Forelimb muscle (tissue), 1 donor: ENCODE measurements at regions not wholly inside any gene's neighbourhood (a gene's known extent, or its start where the extent isn't known, plus 50 kb on each side); places are given as distances from the start of the nearest gene placed in this dataset.

Experiments
- DNase-seq: peaks from one replicate; pipeline ENCODE4 v3.0.0-alpha.2; 2013; ENCODE audit warnings: low read depth

DNA sequence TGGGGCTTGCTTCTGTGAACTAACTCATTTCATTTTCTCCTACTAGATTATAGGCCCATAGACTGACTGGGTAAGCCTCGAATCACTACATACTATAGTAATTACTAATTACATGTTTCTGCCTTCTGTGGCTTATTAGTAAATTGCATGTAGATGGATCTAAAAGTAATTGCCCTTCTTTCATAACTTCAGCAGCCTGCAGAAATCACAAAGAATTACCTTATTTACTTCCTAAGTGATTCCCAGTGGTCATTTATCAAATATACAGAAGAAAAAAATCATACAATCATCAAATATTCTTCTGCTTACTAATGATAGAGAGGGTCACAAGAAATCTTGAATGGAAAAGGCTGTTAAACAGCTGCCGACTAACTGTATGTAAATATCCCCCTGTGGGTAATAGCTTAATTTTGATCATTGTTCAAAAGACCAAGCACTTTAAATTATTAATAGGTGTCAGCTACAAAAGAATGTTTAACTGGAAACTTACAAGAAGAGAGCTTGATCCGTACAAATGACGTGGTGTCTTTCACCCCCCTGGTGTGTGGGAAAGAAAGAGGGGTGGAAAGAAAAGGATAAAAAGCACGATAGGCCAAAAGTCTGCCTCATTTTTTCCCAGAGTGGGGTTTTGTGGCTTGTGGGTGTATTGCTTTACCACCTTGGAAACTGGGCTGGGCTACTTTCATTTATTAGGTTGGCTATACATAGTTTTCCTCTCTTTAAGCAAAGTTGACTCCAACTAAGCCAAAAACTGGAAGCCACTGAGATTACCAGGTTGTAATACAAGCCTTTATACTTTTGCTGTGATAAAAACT lies 361.8 kb upstream of the ZMIZ1 start:
- DNase-seq: no peak

- no peak for DNase-seq
Measured at GRCh38 chr10:78707745-78708144, 361.0 kb upstream of the ZMIZ1 start.

DNA sequence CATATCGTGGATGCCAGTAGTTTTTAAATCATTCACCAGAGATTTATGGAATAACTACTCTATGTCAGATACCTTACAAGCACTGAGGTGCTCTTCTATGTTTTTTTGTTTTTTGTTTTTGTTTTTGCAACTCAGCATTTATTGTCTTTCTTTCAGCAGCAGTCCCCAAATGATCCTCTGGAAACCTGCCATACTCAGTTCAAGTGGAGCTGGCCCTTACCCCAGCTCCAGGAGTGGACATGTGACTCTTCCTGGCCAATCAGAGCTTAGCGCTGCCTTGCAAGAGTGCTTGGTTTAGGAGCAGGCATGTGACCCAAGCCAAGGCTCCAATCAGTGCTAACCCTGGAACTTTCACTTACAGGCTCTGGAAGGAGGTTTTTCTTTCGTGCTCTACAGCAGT lies 356.6 kb upstream of the ZMIZ1 start:
- no peak for DNase-seq

DNA sequence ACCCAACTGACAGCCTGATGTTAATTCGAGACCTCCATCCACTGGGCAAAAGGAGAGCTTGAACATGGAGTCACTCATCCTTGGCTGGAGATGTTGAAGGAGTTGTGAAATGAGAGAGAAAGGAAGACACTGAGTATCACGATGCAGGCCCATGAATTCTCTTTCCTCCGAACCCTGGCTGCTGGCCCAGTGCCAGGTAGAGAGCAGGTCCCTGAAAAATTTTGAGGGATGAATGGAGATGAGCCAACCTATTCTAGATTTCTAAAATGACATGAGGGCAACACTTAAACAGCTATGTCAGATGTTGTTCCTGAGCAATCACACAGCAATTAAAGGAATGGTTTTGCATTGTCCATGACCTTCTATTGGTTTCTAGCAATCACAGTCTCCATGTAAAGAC lies 355.1 kb upstream of the ZMIZ1 start:
- no peak for DNase-seq

DNA sequence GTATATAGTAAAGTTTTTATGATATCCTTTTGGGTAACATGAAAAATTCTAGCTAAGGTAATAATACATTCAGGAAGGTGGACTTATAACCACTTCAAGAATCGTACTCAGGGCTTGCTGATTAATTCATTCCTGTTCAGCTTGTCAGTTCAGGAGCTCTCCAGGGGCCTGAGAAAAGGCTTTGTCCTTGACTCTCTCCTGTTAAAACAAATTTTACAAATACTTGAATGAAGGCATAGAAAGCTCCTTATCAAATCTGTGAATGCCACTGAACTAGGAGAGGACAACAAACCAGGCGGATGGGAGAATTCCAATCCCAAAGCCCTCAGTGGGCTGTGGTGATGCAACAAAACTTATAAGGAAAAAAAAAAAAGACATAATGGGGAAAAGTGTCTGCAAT lies 354.5 kb upstream of the ZMIZ1 start:
- DNase-seq: no peak

DNA sequence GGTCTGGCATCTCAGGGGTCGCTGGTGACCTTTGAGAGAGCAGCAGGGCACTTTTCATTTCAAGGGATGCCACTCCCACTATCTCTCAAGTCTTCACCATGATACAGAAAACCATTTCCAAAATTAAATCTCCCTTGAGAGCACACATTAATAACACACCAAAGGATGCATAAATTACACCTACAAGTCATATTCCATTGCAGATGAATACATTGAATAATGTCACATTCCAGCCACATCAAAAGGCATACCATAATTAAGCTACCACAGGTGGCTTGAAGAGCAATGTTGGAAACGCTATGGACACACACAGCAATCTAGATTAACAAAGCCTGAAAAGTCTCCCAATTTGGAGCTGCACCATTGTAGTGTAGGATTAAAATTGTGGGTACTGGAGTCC lies 353.3 kb upstream of the ZMIZ1 start:
- DNase-seq: no peak

GRCh38 chr10:78716043-78716660 lies 352.6 kb upstream of the ZMIZ1 start:
- no peak for DNase-seq

GRCh38 chr10:78717200-78717599 lies 351.6 kb upstream of the ZMIZ1 start:
- DNase-seq: no peak

DNA sequence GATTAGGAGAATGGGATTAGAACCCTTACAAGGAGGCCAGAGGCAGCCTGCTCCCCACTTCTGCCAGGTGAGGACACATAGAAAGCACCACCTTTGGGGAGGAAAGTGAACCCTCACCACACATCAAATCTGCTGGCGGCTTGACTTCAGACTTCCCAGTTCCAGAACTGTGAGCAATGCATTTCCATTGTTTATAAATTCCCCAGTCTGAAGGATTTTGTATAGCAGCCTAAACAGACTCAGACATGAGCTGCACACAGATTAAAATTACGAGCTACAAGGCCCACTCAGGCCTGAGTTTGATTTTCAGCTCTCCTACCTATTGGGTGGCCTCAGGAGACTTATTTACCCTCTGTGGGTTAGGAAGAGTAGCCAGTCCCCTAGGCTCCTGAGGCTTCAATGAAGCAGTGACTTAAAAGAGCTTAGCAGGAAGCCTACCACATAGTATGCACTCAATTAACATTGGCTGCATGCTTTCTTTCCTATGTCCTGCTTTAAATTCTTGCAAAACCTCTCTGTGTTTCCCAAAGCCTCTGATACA lies 350.7 kb upstream of the ZMIZ1 start:
- no peak for DNase-seq

GRCh38 chr10:78719276-78719675 lies 349.5 kb upstream of the ZMIZ1 start:
- DNase-seq: no peak

DNA sequence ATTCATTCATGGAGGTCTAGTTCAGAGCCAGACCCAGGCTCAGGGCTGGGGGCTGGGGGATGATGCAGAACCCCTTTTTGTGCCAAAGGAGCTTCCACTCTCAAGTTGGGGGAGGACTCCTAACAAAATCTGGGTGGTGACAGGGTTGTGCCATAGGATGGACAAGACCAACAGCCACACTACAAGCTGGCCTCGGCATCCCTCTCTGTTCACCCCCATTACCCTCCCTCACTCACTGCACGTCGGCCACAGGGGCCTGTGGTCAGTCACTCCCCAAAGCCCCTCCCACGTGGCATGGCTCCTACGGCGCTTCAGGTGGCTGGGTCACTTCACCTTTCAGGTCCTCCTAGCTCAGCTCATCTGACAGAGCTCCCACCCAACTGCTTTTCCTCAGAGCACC lies 348.7 kb upstream of the ZMIZ1 start:
- no peak for DNase-seq

DNA sequence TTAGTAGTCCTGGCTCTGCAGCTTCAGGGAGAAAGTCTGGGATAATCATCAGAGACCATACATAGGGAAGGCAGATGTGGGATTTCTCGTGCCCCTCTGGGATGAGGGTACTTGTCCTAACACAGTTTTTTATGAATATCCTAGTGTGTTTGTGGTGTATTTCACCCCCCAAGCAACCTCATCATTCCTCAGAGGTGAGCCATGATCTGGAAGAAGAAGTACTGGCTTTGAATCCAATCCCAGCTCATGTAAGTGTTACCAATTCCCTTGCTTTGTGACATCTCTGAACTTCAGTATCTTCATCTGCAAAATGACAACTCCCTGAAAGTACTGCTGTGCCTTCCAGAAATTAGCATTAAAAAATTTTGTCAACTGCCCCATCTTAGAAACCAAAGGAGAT lies 347.5 kb upstream of the ZMIZ1 start:
- no peak for DNase-seq

DNA sequence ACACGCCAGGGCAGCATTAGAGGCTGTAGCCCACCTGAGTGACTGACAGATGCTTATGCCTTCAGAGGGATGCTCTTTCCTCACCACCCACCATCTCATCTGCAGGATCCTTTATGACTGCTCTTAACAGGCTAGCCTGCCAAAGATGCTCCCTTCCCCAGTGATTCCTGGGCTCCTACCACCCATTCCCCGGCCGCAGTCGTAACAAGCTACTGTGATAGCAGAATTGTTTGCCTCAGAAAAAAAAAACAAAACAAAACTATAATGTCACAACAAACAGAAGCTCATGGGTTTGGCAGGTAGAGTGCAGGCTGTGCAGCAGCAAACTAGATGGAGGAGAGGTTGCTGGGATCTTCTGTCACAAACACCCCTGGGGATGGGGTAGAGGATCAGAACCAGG lies 343.9 kb upstream of the ZMIZ1 start:
- no peak for DNase-seq

GRCh38 chr10:78726171-78726570 lies 342.6 kb upstream of the ZMIZ1 start:
- DNase-seq: no peak

- no peak for DNase-seq
Measured at GRCh38 chr10:78727251-78727650, 341.5 kb upstream of the ZMIZ1 start.

GRCh38 chr10:78727728-78728127 lies 341.0 kb upstream of the ZMIZ1 start:
- DNase-seq: no peak

DNA sequence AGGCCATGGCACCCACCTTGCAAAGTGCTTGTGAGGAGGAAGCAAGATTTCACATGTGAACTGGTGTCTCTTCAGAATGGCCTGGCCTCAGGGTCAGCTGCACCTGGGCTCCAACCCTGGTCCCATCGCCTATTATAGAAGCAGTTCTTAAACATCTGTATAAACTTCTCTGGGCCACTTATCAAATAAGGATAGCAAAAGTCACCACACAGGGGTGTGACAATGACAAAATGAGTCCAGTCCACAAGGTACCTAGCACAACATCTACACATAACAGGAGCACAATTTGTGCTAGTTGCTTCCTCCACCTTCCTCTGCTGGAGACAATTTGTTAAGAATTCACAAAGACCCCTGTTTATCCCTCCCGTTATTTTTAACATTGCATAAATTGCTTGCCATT lies 340.6 kb upstream of the ZMIZ1 start:
- no peak for DNase-seq

DNA sequence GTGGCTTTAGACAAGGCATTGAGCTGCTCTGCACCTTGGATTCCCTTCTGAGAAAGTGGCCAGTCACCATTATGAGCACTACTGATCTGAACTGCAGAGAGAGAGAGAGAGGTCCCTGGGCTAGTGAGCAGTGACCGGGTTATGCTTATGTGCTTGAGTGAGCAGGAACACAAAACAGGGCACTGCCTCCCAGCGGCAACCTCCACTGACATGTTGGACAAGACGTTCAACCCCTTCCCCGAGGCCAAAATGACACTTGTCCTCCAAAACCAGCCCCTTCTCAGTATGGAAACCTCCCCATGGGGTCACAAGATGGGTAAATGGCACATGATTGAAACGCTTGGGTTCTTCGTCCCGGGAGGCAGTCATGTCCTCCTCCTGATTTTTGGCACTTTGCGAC lies 339.4 kb upstream of the ZMIZ1 start:
- no peak for DNase-seq

DNA sequence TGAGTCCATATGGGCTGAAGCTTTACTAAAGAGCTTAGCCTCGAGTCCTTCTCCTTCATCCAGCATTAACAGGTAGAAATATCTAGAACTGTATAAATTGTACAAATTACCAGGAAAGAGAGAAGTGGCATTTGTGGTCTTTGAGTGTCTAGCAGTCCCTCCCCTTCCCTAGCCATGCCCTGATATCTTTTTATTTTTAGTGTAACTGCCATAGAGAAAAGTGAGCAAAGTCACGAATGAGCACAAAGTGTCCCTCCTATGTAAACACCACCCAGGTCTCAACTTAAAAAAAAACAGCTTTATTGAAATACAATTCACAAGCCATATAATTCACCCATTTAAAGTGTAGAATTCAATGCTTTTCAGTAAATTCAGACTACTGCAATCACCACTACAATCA lies 339.0 kb upstream of the ZMIZ1 start:
- no peak for DNase-seq

- no peak for DNase-seq
Measured at GRCh38 chr10:78730754-78731153, 338.0 kb upstream of the ZMIZ1 start.

DNA sequence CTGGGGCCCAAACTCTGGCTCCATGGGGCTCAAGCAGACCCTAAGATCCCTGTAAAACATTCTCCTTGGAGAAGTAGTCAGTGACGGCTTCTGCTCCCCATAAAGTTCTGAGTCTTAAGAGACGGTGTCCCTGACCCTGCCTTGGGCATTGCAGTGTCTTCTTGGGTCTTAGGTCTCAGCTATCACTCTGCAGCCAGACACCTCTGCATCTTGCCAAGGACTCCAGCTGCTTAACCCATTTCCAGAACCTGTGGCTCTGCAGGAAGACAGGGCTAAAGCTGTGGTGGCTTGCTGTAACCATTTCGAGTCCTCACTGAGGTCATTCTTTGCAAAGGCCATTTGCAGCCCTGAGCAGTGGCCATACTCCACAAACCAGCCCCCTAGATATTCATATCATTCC lies 337.1 kb upstream of the ZMIZ1 start:
- no peak for DNase-seq

DNA sequence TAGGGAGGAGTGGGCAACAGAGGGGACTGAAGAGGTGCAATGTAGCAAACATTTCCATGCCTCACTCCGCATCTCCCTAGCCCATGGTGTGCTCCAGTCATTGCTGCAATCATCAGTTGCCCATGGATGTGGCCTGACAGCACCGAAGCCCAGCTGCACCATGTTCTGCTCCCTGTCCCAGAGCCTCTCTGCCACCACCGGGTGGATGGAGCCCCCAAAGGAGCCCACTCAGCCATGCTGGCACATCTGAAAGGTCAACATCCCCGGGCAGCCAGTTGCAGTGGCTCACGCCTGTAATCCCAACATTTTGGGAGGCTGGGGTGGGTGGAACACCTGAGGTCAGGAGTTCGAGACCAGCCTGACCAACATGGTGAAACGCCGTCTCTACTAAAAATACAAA lies 336.4 kb upstream of the ZMIZ1 start:
- no peak for DNase-seq

DNA sequence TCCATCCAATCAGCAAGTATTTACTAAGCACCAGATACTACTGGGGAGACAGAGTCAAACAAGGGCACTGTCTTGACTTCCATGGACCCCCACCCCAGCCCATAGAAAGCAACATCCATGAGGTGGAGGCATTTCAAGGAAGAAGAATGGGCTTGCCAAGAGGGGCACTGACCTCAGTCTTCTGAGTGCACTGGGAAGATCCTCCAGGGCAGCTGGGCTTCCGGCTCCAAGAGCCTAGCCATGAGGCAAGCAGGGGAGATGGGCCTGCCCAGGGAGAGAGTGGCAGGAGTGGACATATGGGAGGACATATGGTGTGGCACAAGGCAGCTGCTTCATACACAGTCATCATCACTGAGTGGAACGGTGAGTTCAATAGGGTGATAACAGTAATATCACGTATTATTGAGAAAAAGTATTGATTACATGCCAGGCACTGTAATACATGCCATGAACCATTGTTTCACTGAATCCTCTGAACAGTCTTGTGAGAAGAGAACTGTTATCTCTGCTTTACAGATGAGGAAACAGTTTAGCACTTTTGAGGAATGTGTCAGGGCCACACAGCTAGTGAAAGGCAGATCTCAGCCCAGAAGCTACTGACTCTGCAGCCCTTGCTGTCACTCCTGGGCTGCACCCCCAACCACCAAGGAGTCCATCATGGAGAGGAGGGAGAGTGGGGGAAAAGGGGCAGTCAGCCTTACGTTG lies 331.7 kb upstream of the ZMIZ1 start:
- no peak for DNase-seq
